Colonic mucosa (tissue), 4 donors: ENCODE measurements at regions not wholly inside any gene's neighbourhood (a gene's known extent, or its start where the extent isn't known, plus 50 kb on each side); places are given as distances from the start of the nearest gene placed in this dataset.

Experiments used
- DNase-seq: peaks from one replicate; pipeline ENCODE4 v3.0.0-alpha.2; 2020
- H3K27ac ChIP-seq: fragments of 200-600 bp; one replicate; pipeline ENCODE4 v1.8.0; 2021
- H3K27me3 ChIP-seq: fragments of 200-600 bp; one replicate; pipeline ENCODE4 v1.8.0; 2021
- H3K36me3 ChIP-seq: fragments of 200-600 bp; one replicate; pipeline ENCODE4 v1.8.0; 2021
- H3K4me1 ChIP-seq: fragments of 200-600 bp; one replicate; pipeline ENCODE4 v1.8.0; 2021; ENCODE audit warnings: mild to moderate bottlenecking
- H3K4me3 ChIP-seq: fragments of 200-600 bp; one replicate; pipeline ENCODE4 v1.8.0; 2021
- H3K9ac ChIP-seq, 2 donors: one replicate each; pipeline ENCODE4 v1.7.0; 2013; ENCODE audit warnings: control low read depth in 2 of 2, low read depth in 2 of 2, low read length in 2 of 2
- H3K9me3 ChIP-seq: fragments of 200-600 bp; one replicate; pipeline ENCODE4 v1.8.0; 2021
- intact Hi-C: fragments of 100-400 bp; cut with DNase I; formaldehyde crosslinking; loops from one replicate; pipeline ENCODE4 v1.14.1; 2022
- TF ChIP-seq, protein P1 (sequence below): fragments of 200-600 bp; IDR thresholded peaks from one replicate; pipeline ENCODE4 v1.8.0; 2022; ENCODE audit warnings: antibody characterized with exemption, mild to moderate bottlenecking
- donor health status: healthy.
- donor health status: DM: no; HTN: no; CAD: no.
- donor health status: DM: no; HTN: no; CAD: no.

GRCh38 chr6:91485047-91485446, 898.2 kb upstream of the MAP3K7 start:
- intact Hi-C loops: no loop called here
- Histone ChIP-seq H3K9ac (no peak overlapping the region), H3K27me3 (no peaks in the 10 kb centered on the region), H3K27ac (no peak overlapping the region), H3K4me3 (no peak overlapping the region), H3K4me1 (no peaks in the 10 kb centered on the region), H3K36me3 (no peaks in the 10 kb centered on the region), H3K9me3 (no peaks in the 10 kb centered on the region)
- DNase-seq: no peak
- TF ChIP-seq, protein P1, sequence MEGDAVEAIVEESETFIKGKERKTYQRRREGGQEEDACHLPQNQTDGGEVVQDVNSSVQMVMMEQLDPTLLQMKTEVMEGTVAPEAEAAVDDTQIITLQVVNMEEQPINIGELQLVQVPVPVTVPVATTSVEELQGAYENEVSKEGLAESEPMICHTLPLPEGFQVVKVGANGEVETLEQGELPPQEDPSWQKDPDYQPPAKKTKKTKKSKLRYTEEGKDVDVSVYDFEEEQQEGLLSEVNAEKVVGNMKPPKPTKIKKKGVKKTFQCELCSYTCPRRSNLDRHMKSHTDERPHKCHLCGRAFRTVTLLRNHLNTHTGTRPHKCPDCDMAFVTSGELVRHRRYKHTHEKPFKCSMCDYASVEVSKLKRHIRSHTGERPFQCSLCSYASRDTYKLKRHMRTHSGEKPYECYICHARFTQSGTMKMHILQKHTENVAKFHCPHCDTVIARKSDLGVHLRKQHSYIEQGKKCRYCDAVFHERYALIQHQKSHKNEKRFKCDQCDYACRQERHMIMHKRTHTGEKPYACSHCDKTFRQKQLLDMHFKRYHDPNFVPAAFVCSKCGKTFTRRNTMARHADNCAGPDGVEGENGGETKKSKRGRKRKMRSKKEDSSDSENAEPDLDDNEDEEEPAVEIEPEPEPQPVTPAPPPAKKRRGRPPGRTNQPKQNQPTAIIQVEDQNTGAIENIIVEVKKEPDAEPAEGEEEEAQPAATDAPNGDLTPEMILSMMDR: no peak

DNA sequence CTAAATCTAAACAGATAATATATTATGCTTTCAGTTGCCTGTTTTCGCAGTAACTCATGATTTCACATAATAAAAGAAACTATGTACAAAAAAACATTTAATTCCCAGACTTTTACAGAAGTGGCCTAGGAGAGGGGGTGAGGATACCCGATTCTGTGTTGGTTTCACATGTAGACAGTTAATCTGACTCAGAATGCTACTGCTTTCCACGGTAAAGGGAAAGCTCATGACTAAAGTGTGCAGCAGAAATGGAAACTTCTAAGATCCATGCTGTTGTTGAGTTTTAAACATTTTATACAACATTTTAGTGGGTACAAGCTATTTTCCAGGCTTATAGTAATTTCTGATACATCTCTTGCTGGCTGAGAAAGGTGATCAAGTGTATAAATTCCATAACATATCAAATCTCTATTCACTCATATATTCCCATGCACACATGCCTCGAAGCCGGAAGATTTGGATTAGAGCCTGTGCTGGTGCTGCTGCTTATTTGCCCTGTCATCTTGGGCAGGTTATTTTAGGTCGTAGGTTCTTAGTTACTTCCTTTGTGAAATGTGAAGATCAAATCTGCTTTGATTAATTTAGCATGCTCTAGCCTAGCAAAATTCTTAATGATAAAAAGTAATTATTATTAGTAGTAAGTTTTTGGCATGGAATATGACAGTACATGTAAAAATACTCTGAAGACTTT, 896.7 kb upstream of the MAP3K7 start:
- TF ChIP-seq, protein P1: no peak
- H3K27ac ChIP-seq: no peak overlapping the region
- H3K9ac ChIP-seq: no peak overlapping the region
- H3K36me3 ChIP-seq: no peaks in the 10 kb centered on the region
- no peaks in the 10 kb centered on the region for H3K4me1 ChIP-seq
- H3K4me3 ChIP-seq: no peak overlapping the region
- no peaks in the 10 kb centered on the region for H3K9me3 ChIP-seq
- intact Hi-C loops: no loop called here
- H3K27me3 ChIP-seq: no peaks in the 10 kb centered on the region
- no peak for DNase-seq

DNA sequence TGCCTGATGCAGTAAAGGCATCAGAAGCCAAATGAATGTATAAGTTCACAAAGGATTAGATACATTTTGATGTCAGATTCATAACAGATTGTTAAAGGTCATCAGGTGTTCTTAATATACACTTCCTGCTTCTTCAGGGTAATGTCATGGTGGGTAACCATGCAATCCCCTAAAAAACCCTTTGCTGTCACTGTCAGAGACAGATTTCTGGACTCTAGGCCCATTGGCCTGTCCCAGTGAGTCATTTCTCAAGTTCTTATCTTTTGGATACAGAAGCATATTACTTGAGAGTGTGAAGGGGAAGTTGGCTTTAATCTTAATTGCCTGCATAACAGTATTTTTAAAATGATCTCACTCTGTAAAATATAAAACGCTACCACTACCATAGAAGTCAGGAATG, 895.6 kb upstream of the MAP3K7 start:
- Histone ChIP-seq H3K9ac (no peak overlapping the region), H3K36me3 (no peaks in the 10 kb centered on the region)
- DNase-seq: no peak

DNA sequence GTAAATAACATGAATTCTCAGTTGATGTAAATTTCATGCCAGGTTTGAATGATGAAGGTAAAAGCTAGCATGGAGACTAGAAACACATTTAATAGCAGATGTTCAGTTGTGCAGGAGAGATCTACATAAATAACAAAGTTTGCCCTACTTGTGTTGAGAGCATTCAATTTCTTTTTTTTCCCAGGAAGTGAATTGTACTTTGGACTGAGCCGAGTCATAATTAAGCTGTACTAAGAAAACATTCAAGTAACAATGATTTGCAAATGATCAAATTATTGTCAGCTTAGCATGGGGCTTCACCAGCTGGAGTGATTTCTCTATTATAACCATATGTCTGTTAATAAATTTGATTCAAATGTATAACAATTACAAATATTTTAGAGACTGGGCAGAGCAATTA, 893.5 kb upstream of the MAP3K7 start:
- Histone ChIP-seq H3K27me3 (no peaks in the 10 kb centered on the region), H3K4me3 (no peak overlapping the region), H3K36me3 (no peaks in the 10 kb centered on the region), H3K4me1 (no peaks in the 10 kb centered on the region), H3K9ac (no peak overlapping the region), H3K27ac (no peak overlapping the region), H3K9me3 (no peaks in the 10 kb centered on the region)
- no peak for DNase-seq
- intact Hi-C loops: no loop called here
- TF ChIP-seq, protein P1: no peak

More for the DNA sequence above, 895.6 kb upstream of the MAP3K7 start:
- Histone ChIP-seq H3K9me3 (no peaks in the 10 kb centered on the region), H3K4me3 (no peak overlapping the region), H3K4me1 (no peaks in the 10 kb centered on the region), H3K27ac (no peak overlapping the region), H3K27me3 (no peaks in the 10 kb centered on the region)
- intact Hi-C loops: no loop called here
- TF ChIP-seq, protein P1: no peak

- Histone ChIP-seq H3K9ac (no peak overlapping the region), H3K9me3 (no peaks in the 10 kb centered on the region), H3K27me3 (no peaks in the 10 kb centered on the region), H3K4me1 (no peaks in the 10 kb centered on the region), H3K4me3 (no peak overlapping the region), H3K27ac (no peak overlapping the region), H3K36me3 (no peaks in the 10 kb centered on the region)
- TF ChIP-seq, protein P1: no peak
- intact Hi-C loops: no loop called here
- DNase-seq: no peak
Measured at GRCh38 chr6:91477688-91478087, 890.8 kb upstream of the MAP3K7 start.
